Endothelial cell of umbilical vein (primary cell): ENCODE measurements at regions not wholly inside any gene's neighbourhood (a gene's known extent, or its start where the extent isn't known, plus 50 kb on each side); places are given as distances from the start of the nearest gene placed in this dataset.

Source experiments
- EZH2 ChIP-seq: IDR thresholded peaks from 2 replicates; pipeline ENCODE4 v1.6.1; 2012; ENCODE audit warnings: borderline replicate concordance, low read depth, mild to moderate bottlenecking, moderate library complexity, low read length, inconsistent platforms; ENCODE audit not compliant: severe bottlenecking
- FOS ChIP-seq: IDR thresholded peaks from 2 replicates; pipeline ENCODE4 v1.6.1; 2011; ENCODE audit warnings: mild to moderate bottlenecking, low read length, moderate library complexity, borderline replicate concordance; ENCODE audit not compliant: insufficient read depth
- GATA2 ChIP-seq: IDR thresholded peaks from 2 replicates; pipeline ENCODE4 v1.7.0; 2011; ENCODE audit warnings: low read depth, mild to moderate bottlenecking, moderate library complexity, mixed read lengths, low read length; ENCODE audit not compliant: insufficient read length, insufficient read depth
- JUN ChIP-seq: IDR thresholded peaks from 2 replicates; pipeline ENCODE4 v1.6.1; 2011; ENCODE audit warnings: borderline replicate concordance, low read depth; ENCODE audit not compliant: insufficient read length, insufficient read depth
- MAX ChIP-seq: IDR thresholded peaks from 2 replicates; pipeline ENCODE4 v1.6.1; 2011; ENCODE audit not compliant: insufficient read depth, insufficient read length
- MYC ChIP-seq: IDR thresholded peaks from one replicate; pipeline ENCODE4 v1.6.1; 2011; ENCODE audit warnings: mild to moderate bottlenecking, low read depth, low read length
- POLR2A ChIP-seq: IDR thresholded peaks from 2 replicates; pipeline ENCODE4 v1.6.1; 2012; ENCODE audit warnings: low read depth, mild to moderate bottlenecking, control low read depth, low read length
- POLR2AphosphoS5 ChIP-seq: IDR thresholded peaks from 2 replicates; pipeline ENCODE4 v1.6.1; 2012; ENCODE audit warnings: low read depth, mild to moderate bottlenecking, control low read depth, low read length, moderate library complexity; ENCODE audit not compliant: insufficient read depth
- TF ChIP-seq, protein P1 (sequence below), 2 donors: IDR thresholded peaks; 1 replicate in 1 of 2; 2 replicates in 1 of 2; pipeline ENCODE4 v1.5.1; 2011; ENCODE audit warnings: low read length in 2 of 2, mild to moderate bottlenecking in 2 of 2, moderate library complexity in 2 of 2, control low read depth in 1 of 2, inconsistent platforms in 1 of 2, low read depth in 1 of 2; ENCODE audit not compliant: insufficient read depth in 1 of 2; ENCODE audit errors: extremely low read depth in 1 of 2

- TF ChIP-seq POLR2AphosphoS5 (no peak), POLR2A (no peak), GATA2 (no peak), MYC (no peak), FOS (no peak), MAX (no peak), EZH2 (no peak), JUN (no peak)
- TF ChIP-seq, protein P1, sequence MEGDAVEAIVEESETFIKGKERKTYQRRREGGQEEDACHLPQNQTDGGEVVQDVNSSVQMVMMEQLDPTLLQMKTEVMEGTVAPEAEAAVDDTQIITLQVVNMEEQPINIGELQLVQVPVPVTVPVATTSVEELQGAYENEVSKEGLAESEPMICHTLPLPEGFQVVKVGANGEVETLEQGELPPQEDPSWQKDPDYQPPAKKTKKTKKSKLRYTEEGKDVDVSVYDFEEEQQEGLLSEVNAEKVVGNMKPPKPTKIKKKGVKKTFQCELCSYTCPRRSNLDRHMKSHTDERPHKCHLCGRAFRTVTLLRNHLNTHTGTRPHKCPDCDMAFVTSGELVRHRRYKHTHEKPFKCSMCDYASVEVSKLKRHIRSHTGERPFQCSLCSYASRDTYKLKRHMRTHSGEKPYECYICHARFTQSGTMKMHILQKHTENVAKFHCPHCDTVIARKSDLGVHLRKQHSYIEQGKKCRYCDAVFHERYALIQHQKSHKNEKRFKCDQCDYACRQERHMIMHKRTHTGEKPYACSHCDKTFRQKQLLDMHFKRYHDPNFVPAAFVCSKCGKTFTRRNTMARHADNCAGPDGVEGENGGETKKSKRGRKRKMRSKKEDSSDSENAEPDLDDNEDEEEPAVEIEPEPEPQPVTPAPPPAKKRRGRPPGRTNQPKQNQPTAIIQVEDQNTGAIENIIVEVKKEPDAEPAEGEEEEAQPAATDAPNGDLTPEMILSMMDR (IDR thresholded peaks at IDR 0.05; ENCODE audit: extremely low read depth in 1 of 2, insufficient read depth in 1 of 2, low read depth in 1 of 2, low read length in 2 of 2) = no peak
Observed at GRCh38 chr4:114365591-114365990, 233.0 kb upstream of the UGT8 start.
